ENCODE measurements at regions not wholly inside any gene's neighbourhood (a gene's known extent, or its start where the extent isn't known, plus 50 kb on each side); places are given as distances from the start of the nearest gene placed in this dataset.
"Not testable (repeated sequence)": the region's sequence is repeated elsewhere in the genome, so short reads cannot be mapped to it uniquely, and the experiment has no call there.

- not testable (repeated sequence) for DNase-seq (ENCODE audit: extremely low read depth in 1 of 2, low read depth in 1 of 2)
These were observed 307.3 kb upstream of the CHRNA7 start for GRCh38 chr15:31723019-31723418.

GRCh38 chr15:31724903-31725302 lies 305.4 kb upstream of the CHRNA7 start:
- not testable (repeated sequence) for DNase-seq (ENCODE audit: extremely low read depth in 1 of 2, low read depth in 1 of 2)

GRCh38 chr15:31725619-31726018 lies 304.7 kb upstream of the CHRNA7 start:
- DNase-seq (ENCODE audit: extremely low read depth in 1 of 2, low read depth in 1 of 2): not testable (repeated sequence)

GRCh38 chr15:31727612-31728011 lies 302.7 kb upstream of the CHRNA7 start:
- DNase-seq (ENCODE audit: extremely low read depth in 1 of 2, low read depth in 1 of 2): no peak

GRCh38 chr15:31732726-31733125 lies 297.6 kb upstream of the CHRNA7 start:
- no peak for DNase-seq (ENCODE audit: extremely low read depth in 1 of 2, low read depth in 1 of 2)

- no peak for DNase-seq (ENCODE audit: extremely low read depth in 1 of 2, low read depth in 1 of 2)
These were observed 296.9 kb upstream of the CHRNA7 start for GRCh38 chr15:31733424-31733823.

- DNase-seq (ENCODE audit: extremely low read depth in 1 of 2, low read depth in 1 of 2): no peak
These were observed 290.1 kb upstream of the CHRNA7 start for GRCh38 chr15:31740203-31740602.

- no peak for DNase-seq (ENCODE audit: extremely low read depth in 1 of 2, low read depth in 1 of 2)
These were observed 284.5 kb upstream of the CHRNA7 start for GRCh38 chr15:31745841-31746240.

GRCh38 chr15:31752065-31752762 lies 278.1 kb upstream of the CHRNA7 start:
- DNase-seq (ENCODE audit: extremely low read depth in 1 of 2, low read depth in 1 of 2): no peak

- no peak for DNase-seq (ENCODE audit: extremely low read depth in 1 of 2, low read depth in 1 of 2)
These were observed 277.4 kb upstream of the CHRNA7 start for GRCh38 chr15:31752905-31753304.

- DNase-seq (ENCODE audit: extremely low read depth in 1 of 2, low read depth in 1 of 2): no peak
These were observed 272.2 kb upstream of the CHRNA7 start for GRCh38 chr15:31758126-31758525.

GRCh38 chr15:31768055-31768454 lies 262.3 kb upstream of the CHRNA7 start:
- no peak for DNase-seq (ENCODE audit: extremely low read depth in 1 of 2, low read depth in 1 of 2)

- no peak for DNase-seq (ENCODE audit: extremely low read depth in 1 of 2, low read depth in 1 of 2)
These were observed 256.3 kb upstream of the CHRNA7 start for GRCh38 chr15:31774045-31774444.

GRCh38 chr15:31776039-31776438 lies 254.3 kb upstream of the CHRNA7 start:
- DNase-seq (ENCODE audit: extremely low read depth in 1 of 2, low read depth in 1 of 2): no peak

- DNase-seq (ENCODE audit: extremely low read depth in 1 of 2, low read depth in 1 of 2): no peak
These were observed 249.1 kb upstream of the CHRNA7 start for GRCh38 chr15:31781261-31781660.

- no peak for DNase-seq (ENCODE audit: extremely low read depth in 1 of 2, low read depth in 1 of 2)
These were observed 248.1 kb upstream of the CHRNA7 start for GRCh38 chr15:31782016-31782783.

GRCh38 chr15:31782951-31783350 lies 247.4 kb upstream of the CHRNA7 start:
- DNase-seq (ENCODE audit: extremely low read depth in 1 of 2, low read depth in 1 of 2): no peak

GRCh38 chr15:31786360-31786759 lies 244.0 kb upstream of the CHRNA7 start:
- no peak for DNase-seq (ENCODE audit: extremely low read depth in 1 of 2, low read depth in 1 of 2)

GRCh38 chr15:31788104-31788503 lies 242.2 kb upstream of the CHRNA7 start:
- DNase-seq (ENCODE audit: extremely low read depth in 1 of 2, low read depth in 1 of 2): no peak

GRCh38 chr15:31792611-31793199 lies 237.6 kb upstream of the CHRNA7 start:
- no peak for DNase-seq (ENCODE audit: extremely low read depth in 1 of 2, low read depth in 1 of 2)

GRCh38 chr15:31799319-31799714 lies 231.0 kb upstream of the CHRNA7 start:
- no peak for DNase-seq (ENCODE audit: extremely low read depth in 1 of 2, low read depth in 1 of 2)

GRCh38 chr15:31799715-31800321 lies 230.5 kb upstream of the CHRNA7 start:
- no peak for DNase-seq (ENCODE audit: extremely low read depth in 1 of 2, low read depth in 1 of 2)
